ENCODE measurements at regions not wholly inside any gene's neighbourhood (a gene's known extent, or its start where the extent isn't known, plus 50 kb on each side); places are given as distances from the start of the nearest gene placed in this dataset.

DNA sequence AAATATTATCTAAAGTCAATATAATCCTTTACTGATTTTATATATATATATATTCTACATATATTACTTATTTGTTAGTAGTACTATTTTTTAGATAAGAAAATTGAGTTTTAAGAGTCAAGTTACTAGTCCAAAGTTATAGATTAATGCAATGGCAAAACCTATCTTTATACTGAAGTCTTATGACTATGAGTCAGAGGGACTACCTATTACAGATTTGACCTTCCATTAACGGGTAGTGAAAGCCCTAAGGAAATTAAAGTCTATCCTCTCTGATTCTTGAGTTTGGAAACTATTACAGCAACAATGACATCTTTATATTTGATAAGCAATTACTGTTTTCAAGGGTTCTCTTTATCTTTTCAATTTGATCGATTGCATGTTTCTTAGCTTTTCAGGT, 315.8 kb downstream of the CASP12 start:
- no peak for DNase-seq

DNA sequence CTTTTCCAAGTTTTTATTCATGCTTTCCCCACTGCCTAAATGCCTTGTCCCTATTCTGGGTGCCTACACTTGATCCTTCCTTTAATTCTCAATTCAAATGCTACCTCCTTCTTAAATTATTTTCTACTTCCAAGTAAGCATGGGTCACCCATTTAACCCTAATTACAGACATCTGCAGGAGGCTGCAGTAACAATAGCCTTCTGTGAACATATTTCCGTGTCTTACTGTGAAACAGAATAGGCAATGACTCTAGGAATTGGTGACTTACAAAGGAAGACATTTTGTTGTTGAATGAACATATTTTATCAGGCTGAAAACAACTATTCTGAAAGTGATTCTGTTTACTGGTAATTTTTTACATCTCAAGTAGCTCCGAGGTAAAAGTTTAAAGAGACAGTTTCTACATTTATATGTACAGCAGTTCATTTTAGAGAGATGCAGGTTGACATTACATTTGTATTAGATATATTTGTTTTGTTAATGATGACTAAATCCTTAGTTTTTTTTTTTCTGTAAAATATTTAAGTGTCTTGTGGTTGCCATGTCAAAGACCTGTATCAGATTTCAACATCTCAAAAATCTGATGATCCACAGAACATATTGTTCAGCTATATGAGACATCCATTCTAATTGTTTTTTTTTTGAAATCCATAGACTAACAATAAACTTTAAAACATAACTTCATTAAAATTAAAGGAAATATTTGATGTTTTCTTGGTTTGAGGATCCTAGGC, 316.8 kb downstream of the CASP12 start:
- no peak for DNase-seq

DNA sequence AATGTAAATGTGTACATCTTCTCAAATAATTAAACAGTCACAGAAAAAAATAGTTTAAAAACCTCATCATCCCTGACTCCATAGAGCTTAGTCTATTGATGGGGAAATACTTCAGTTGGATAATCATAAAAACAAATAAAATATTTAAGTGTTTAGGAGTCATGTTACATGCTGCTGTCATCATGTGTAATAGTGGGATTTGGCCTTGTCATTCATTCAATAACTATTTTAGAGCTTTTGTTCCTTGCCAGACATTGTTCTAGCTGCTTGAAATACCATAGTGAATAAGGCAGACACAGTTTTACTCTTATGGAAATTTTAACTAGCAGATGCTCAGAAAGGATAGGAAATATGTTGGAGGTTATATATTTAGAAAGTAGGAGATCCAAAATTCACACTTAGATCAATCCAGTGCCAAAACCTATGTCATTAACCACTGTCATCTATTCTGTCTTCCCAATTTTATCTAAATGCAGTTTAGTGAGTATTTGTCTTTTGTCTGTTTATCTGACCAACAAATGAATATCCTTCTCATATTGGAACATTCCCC, 324.7 kb downstream of the CASP12 start:
- no peak for DNase-seq

DNA sequence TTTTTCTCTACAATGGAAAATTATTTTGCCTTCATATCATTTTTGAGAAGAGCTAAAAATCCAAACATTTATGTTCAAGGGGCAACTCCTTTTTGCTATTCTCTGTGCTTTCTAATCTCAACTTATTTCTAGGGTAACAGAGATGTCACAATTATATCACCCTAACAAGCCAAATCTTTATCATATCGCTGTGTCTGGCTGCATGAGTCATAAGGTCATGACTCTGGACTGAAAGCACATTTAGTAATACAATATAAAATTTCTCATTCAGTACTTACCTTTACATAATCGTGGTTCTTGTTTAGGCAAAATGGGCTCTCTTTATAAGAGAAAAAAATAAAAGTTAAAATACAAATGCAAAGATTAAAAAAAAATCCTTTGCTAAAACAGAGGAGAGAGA, 326.0 kb downstream of the CASP12 start:
- DNase-seq = no peak

DNA sequence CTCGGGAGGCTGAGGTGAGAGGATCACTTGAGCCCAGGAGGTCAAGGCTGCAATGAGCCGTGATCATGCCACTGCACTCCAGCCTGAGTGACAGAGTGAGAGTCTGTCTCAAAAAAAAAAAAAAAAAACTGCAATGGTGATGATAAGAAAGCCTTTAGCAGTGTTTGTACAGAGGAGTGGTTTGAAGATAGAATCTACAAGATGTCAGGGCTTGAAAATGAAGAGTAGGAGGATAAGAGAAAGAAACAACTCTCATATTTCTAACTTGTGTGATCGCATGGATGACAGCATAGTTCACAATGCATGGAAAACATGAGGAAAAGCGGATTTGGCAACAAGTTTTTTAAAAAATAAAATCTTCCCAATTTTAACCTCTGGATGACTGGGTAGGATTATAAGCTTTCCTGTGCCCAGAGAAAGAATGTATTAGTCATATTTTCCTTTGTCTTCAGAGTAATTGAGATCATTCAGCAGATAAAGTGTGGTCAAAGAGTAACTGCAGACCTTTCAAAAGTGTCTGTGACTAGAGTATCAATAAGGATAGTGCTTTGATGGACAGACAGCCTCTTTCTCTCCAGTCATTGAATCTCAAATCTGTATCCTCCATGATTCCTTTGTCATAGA, 328.1 kb downstream of the CASP12 start:
- no peak for DNase-seq

DNA sequence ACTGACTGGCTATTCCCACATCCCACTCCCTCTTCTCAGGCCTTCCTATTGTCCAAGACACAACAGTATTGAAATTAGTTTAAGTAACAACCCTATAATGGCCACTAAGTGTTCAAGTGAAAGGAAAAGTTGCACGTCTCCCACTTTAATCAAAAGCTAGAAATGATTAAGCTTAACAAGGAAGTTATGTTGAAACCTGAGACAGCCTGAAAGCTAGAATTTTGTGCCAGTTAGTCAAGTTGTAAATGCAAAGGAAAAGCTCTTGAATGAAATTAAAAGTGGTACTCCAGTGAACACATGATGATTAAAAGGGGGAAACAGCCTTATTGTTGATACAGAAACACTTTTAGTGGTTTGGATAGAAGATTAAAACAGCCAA, 332.7 kb downstream of the CASP12 start:
- no peak for DNase-seq

DNA sequence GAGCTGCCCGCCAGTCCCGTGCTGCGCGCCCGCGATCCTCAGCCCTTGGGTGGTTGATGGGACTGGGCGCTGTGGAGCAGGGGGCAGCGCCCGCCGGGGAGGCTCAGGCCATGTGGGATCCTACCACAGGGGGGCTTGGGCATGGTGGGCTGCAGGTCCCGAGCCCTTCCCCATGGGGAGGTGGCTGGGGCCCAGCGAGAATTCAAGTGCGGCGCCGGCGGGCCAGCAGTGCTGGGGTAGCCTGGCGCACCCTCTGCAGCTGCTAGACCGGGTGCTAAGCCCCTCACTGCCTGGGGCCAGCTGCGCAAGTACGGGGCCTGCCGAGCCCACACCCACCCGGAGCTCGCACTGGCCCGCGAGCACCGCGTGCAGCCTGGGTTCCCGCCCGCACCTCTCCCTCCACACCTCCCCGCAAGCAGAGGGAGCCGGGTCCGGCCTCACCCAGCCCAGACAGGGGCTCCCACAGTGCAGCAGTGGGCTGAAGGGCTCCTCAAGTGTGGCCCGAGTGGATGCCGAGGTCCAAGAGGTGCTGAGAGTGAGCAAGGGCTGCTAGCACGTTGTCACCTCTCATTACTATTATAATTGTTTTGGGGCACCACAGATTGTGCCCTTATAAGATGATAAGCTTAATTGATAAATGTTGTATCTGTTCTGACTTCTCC, 333.2 kb downstream of the CASP12 start:
- DNase-seq = no peak

DNA sequence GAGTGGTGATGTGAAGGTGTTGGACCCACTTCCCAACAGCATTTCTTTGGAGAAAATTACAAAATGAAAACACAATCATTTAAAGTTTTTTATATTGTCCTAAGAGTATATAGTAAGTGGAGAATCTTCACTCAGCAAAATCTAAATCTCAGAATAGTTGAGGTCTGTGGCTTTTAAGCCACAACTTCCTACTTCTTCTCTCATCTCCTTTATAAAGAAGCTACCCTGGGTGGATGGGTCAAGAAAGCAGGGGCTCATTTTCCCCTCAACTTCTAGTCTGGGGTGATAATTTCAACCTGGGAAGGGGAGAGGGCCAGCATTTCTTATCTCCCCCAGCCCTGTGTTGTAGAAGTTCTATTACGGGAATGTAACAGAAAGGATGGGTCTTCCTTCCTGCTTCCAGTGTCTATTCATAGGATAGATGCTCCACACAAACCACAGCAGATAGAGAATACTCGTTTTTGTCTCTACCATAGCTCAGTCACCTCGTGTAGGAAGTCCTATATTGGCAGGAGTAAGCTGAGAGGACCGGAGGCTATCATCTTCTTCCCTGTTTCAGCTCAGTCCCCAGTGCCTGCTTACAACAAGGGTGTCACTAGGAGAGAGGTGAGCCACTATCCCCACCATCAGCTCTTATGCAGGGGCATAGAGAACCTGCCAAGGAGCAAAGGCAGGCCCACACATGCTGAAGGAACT, 341.5 kb downstream of the CASP12 start:
- DNase-seq = no peak

DNA sequence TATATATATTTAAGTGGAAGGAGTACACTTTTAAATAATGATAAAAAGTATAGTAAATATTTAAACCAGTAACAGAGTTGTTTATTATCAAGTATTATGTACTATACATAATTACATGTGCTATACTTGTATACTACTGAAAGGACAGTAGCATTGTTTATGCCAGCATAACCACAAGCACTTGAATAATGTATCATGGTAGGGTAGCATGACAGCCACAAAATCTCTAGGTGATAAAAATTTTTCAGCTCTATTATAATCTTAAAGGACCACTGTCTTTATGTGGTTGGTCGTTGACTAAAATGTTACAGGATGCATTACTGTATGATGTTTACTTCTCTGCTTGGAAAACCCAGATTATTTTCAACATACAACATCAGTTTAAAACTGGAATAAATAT, 349.2 kb downstream of the CASP12 start:
- DNase-seq = no peak

DNA sequence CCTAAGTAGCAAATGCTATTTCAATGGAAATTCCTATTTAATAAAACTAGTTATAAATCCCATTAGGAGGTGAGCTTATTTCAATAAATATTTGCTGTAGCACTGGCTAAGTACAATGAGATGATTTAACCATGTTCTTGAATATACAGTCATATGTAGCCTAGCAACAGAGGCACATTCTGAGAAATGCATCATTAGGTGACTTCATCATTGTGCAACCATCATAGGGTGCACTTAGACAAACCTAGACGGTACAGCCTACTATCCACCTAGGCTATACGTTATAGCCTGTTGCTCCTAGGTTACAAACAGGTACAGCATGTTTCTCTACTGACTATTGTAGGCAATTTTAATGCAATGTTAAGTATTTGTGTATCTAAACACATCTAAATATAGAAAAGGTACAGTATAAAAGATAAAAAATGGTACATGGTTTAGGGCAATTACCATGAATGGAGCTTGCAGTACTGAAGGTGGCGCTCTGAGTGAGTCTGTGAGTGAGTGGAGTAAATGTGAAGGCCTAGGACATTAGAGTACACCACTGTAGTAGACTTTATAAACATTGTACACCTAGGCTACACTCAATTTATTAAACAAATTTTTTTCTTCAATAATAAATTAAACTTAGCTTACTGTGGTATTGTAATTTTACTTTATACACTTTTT, 350.1 kb downstream of the CASP12 start:
- DNase-seq = no peak

DNA sequence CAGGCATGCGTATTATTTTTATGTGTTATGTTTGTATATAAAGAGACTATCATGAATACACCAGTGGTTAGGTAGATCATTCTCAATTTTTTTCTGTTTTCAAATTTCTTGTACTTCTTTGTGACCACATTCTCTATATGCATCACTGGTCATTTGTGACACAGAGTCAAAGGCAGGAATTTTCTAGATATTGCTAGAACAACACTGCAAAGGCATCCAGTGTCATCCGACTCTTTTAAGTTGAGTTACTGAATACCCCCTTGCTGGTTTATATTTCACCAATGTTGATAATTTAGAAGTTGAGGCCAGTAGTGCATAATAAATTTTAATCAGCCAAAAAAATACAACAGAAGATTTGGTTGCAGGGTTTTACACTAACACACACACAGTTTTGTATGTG, 351.8 kb downstream of the CASP12 start:
- DNase-seq = no peak

DNA sequence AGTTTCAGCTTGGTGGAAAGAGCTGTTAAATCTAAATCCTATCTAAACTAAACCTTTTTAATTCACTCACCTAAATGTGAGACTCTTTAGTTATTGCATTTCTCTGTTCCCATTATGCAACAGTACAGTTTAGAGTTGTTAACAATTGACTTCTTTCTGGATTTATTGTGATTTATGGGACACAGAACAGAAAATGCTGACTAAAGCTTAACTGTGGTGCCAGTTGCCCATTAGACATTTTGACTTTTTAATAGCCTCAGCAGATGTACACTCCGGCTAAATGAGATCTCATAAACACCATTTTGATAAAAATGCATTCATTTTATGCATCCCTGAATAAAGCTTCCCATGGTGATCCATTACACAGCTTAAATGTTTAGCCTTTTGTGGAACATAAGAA, 356.6 kb downstream of the CASP12 start:
- no peak for DNase-seq

DNA sequence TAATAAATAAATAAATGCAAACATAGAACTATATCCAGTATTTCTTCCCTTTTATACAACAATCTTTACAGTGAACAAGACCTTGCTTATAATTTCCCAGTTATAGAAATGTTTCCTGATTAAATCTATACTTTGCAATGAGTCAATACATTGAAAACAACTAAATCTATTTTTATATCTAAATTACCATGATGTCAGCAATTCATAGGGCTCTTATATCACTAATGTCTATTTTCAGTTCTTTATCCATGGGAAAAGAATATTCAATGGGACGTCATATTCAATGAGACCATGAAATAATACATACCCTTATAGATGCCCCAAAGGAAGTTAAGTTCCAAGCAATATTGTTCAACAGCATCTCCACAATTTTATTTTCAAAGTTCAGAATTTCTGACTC, 359.9 kb downstream of the CASP12 start:
- DNase-seq = no peak

DNA sequence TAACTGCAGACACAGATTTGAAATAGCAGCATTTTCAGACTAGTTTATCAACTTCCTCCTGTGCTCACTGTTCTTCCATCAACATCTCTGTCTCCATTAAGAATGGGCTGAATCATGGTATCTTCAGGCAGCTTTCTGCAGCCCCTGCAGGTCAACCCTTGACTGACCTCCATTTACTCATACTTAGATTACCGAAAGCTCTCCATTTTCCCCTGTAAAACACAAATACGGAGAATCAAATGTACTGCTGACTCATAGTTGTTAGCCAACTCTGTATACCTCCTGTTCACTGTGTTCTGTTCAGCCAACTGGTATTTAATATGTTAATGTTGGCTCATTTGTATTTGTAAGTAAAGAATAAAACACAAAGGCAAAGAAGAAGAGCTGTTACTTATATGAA, 364.0 kb downstream of the CASP12 start:
- no peak for DNase-seq

DNA sequence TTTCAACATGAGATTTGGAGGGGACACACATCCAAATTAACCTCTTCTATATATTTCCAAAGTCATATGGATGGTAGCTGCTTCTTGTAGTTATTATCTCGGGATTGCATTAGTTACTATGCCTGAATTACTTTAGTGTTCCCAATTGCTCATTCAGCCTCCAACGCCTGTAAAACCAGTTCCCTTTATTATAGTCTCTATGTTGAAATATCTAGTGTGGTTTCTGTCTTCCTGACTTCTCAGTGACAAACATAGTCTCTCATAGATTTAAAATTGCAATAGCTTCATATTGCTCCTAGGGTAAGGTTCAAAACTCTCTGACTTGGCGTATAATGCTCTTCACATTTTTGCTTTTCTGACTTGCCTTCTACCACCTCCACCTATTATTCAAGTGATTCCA, 366.4 kb downstream of the CASP12 start:
- DNase-seq = no peak

DNA sequence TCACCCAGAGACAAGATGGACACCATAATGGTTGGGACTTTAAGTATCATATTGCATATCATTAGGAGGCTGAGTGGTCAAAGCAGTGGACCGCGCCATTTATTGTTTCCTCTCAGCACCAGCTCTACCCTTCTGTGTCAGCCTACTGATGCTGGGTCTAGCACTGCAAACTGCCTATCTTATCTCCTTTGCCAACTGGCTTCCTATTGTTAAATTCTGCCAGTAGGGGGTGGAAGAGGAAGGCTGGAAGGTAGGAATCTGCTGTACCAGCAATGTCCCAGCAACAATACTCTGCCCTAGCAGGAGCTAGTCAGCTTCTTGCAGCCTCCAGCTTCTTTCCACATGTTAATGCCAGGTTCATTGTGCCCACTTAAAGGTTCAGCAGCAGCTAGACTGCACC, 367.1 kb upstream of the PDGFD start:
- no peak for DNase-seq

DNA sequence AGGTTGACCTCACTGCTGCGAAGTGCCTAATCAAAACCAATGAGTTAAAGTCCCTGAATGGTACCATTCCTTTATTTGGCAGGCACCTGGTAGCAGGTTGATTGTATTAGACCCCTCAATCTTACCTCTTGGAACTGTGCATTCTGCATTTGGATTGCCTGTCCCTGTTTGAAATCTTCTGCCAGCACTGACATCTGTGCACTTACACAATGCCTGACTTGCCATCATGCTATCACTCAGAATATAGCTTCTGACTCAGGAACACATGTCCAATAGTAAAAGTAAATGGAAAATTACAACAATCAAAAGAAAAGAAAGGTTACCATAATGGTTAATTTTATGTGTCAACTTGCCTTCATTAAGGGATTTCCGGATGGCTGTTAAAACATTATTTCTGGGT, 366.0 kb upstream of the PDGFD start:
- no peak for DNase-seq

DNA sequence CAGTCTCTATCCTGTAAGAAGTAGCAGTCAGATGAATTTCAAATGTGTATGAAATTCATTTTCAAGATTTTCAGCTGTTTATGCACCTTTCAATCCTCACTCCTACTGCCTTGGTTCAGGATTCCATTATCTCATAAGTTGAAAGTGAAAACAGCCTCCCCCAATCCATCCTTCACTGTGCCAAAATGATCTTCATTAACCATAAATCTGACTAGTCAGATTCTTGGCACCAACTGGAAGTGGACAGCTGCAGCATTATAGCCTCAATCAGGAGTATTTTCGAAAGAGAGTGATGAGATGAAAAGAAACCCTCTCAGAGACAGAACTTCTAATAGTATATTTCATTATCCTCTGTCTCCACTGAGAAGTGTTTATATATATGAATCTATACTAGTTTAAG, 365.3 kb upstream of the PDGFD start:
- DNase-seq = no peak

DNA sequence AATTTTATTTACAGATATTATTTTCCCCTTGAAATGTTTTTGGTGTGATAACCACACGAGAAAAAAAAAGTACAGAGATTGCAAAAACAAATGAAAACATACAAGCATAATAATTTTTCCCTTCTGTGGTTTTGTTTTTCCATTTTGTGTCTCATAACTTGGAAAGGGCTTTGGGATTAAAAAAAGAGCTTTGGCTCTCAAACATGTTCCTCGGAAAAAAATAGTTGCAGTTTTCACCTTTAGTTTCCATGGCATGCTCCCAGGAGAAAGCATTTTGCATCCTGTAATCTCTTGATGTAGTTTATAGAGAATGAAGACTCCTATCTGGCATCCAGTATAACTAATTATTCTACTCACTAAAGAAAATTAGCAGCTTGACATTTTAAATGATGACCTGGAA, 362.1 kb upstream of the PDGFD start:
- DNase-seq = no peak

DNA sequence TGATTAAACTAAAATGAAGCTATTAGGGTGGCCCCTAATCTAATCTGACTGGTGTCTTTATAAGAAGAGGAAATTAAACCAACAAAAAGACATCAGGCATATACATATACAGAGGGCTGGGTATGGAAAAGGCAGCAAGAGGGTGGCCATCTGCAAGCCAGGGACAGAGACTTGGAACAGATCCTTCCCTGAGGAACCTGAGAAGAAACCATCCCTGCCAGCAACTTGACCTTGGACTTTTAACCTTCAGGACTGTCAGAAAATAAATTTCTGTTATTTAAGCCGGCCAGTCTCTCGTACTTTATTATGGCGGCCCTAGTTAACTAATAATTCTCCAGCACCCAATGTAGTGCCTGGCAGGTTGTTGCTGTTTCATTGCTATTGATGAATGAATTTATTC, 361.5 kb upstream of the PDGFD start:
- DNase-seq = no peak

DNA sequence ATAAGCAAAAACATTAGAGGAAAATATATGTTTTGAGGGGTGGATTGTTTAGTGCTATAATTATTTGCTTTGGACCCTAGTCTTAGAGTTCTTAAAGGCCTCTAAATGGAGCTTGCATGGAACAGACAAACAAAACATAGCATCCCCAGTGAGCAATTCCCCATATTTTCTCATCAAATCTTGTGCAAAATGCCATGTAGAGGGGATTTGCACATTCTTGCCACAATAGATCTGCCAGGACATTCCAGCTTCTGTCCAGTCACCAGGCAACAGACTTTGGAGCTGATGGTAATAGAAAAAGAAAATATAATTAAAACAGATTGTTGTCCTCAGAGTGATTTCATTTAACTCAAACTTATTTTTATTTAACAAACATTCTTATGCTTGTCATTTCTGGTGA, 360.3 kb upstream of the PDGFD start:
- no peak for DNase-seq

DNA sequence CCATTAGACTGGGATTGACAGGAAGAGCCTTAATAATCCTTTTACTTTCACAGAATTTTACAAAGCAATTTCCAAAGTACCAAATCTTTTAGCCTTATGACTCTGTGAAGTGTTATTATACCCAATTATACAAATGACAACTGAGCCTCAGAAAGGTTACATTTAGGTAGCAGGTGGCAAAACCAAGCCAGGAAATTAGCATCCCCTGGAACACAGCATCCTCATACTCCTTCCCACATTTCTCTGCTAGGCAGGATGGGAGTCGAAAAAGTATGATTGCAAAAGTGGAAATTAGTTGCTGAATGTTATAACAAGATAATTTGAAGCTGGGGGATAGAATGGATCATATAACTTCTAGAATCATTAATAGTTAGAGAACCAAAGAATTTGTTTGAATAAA, 359.7 kb upstream of the PDGFD start:
- DNase-seq = no peak

DNA sequence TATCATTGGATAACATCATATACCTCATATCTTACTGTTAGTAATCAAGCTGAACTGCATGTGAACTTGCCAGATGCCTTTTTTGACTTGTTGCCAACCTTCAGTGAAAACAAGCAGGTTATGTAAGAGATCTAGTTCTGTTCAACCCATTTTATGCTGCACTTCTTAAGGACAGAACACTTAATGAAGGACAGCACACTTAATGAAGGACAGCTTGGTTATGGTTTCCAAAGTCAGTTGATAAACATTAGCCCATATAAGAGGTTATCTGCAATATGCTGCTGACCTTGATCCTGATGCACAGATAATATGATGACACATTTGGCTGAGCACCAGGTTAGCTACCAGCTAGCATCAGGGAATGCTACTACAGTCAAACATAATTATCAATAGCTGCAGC, 358.7 kb upstream of the PDGFD start:
- DNase-seq = no peak
